Neutrophil (primary cell): ENCODE measurements at regions not wholly inside any gene's neighbourhood (a gene's known extent, or its start where the extent isn't known, plus 50 kb on each side); places are given as distances from the start of the nearest gene placed in this dataset.

ENCODE experiments used
- H3K27ac ChIP-seq: fragments of 200-600 bp; sonication (generic); 2 replicates; pipeline ENCODE4 v1.5.1; 2016; ENCODE audit warnings: mild to moderate bottlenecking, moderate library complexity
- H3K27me3 ChIP-seq: fragments of 200-600 bp; sonication (generic); 2 replicates; pipeline ENCODE4 v1.6.0; 2016; ENCODE audit warnings: mild to moderate bottlenecking
- H3K36me3 ChIP-seq: fragments of 200-600 bp; sonication (generic); 2 replicates; pipeline ENCODE4 v1.5.1; 2017
- H3K4me1 ChIP-seq, 2 experiments: fragments of 200-600 bp in 1 of 2; sonication (generic) in 1 of 2; 1 replicate in 1 of 2; 2 replicates in 1 of 2; pipeline versions ENCODE4 v1.5.1 to v1.6.1; 2013 to 2016; ENCODE audit warnings: low read depth in 1 of 2, low read length in 1 of 2, mild to moderate bottlenecking in 1 of 2, moderate library complexity in 1 of 2; ENCODE audit not compliant: control insufficient read depth in 1 of 2, insufficient read depth in 1 of 2
- H3K4me3 ChIP-seq, 2 experiments: fragments of 200-600 bp in 1 of 2; sonication (generic) in 1 of 2; 1 replicate in 1 of 2; 2 replicates in 1 of 2; pipeline ENCODE4 v1.5.1; 2013 to 2016; ENCODE audit warnings: low read depth in 1 of 2, low read length in 1 of 2, mild to moderate bottlenecking in 1 of 2, moderate library complexity in 1 of 2
- H3K9me3 ChIP-seq: fragments of 200-600 bp; sonication (generic); 2 replicates; pipeline ENCODE4 v1.5.1; 2016
- CTCF ChIP-seq: fragments of 200-600 bp; sonication (generic); IDR thresholded peaks from 2 replicates; pipeline ENCODE4 v1.5.1; 2016; ENCODE audit warnings: antibody characterized with exemption

DNA sequence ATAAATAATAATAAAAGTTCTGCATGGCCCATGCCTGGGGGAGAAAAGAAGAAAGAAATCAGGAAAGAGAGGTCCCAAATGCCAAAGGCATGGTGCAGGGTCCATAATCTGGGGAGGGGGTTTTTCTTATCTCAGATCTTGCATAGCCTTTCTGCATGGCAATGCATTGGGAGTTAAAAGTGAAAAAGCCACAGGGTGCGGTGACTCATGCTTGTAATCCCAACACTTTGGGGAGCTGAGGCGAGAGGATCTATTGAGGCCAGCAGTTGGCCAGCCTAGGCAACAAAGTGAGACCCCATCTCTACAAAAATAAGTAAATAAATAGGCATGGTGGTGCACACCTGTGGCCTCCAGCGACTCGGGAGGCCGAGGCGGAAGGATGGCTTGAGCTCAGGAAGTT, 76.8 kb upstream of the GATA2 start:
- peaks cover 41% of the 10 kb centered on the region for H3K27me3 ChIP-seq
- H3K9me3 ChIP-seq: no peaks in the 10 kb centered on the region
- no peaks in the 10 kb centered on the region for H3K4me1 ChIP-seq
- H3K36me3 ChIP-seq: no peaks in the 10 kb centered on the region
- H3K4me3 ChIP-seq: no peak overlapping the region
- no peak for TF ChIP-seq CTCF
- no peak overlapping the region for H3K27ac ChIP-seq

DNA sequence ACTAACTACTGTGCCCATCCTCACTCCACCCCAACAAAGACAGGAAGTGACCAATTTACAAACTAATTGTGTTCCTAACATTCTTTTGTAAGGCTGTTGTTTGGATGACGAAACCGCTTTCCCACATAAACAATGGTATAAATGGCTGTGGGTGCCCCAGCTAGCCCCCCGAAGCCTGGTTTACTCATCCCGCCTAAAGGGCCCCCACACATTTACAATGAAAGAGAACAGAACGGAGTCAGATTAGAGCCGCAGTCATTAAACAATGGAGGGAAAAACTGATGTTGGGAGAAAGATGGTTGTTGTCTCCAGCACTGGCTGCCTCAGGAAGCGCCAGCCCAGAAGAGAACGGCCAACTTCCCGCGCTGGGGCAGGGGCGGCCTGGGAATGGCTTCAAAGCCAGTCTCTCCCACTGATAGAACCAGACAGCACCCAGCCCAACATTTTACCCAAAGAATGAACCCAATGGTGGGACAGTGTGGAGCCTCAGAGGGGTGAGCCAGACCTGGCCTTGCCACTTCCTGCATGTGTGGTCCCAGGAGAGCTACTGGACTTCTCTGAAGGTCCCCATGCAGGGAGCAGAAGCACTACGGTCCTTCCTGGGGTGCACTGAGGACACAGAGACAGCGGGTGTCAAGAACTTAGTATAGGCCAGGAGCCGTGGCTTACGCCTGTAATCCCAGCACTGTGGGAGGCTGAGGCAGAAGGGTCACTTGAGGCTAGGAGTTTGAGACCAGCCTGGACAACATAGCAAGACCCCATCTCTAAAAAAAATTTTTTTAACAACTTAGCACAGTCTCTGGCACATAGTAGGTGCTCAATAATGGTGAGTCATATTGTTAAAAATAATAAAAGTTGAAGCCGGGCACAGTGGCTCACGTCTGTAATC, 75.8 kb upstream of the GATA2 start:
- Histone ChIP-seq H3K27ac (no peak overlapping the region), H3K4me1 (no peaks in the 10 kb centered on the region), H3K9me3 (no peaks in the 10 kb centered on the region), H3K36me3 (no peaks in the 10 kb centered on the region), H3K27me3 (peaks cover 32% of the 10 kb centered on the region), H3K4me3 (no peak overlapping the region)
- TF ChIP-seq CTCF: no peak

DNA sequence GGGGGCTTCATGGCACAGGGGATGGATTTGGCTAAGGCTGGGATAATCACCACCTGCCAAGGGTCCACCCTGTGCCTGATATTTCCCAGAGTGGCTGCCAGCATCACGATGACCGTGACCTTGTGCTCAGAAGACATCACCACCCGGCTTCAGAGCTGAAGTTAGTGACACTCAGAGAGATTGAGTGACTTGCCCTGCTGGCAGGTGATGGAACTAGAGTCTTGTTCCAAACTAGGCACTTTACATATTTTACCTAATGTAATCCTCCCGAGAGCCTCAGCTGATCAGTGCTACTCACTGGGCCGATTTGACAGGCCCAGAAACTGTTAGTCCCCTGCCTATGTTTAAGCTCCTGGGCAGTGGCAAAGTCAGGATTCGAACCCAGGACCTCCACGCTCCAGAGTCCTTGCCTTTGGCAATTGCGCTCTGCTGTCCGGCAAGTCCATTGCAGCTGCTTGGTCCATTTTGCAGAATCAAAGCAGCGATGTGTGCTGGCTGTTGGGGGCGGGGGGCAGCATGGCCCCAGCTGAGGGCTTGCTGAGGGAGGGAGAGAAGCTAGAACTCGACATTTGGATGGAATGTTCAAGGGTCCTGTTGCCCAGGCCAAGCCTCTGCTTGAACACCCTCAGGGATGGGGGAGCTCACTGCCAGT, 74.8 kb upstream of the GATA2 start:
- H3K4me1 ChIP-seq: no peaks in the 10 kb centered on the region
- peaks cover 26% of the 10 kb centered on the region for H3K27me3 ChIP-seq
- no peaks in the 10 kb centered on the region for H3K9me3 ChIP-seq
- H3K27ac ChIP-seq: no peak overlapping the region
- no peak overlapping the region for H3K4me3 ChIP-seq
- no peaks in the 10 kb centered on the region for H3K36me3 ChIP-seq
- TF ChIP-seq CTCF: no peak

DNA sequence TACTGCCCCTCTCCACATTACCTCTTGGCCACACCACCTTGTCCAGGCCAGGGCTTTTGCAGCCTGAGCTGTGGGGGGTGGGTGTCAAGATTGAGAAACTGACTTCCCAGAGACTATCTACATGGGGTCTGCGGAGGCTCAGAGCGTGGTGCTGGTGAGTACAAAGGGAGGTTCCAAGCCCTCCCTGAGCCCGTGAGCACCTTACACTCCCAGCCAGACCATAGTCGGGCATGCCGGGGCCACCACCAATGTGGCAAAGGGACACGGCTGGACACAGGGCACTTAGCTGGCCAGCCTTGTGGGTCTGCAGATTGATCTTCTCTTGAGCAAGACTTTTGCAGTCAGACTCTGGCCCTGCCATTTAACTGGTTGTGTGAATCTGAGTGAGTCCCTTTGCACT, 74.1 kb upstream of the GATA2 start:
- no peak overlapping the region for H3K4me3 ChIP-seq
- TF ChIP-seq CTCF: no peak
- no peaks in the 10 kb centered on the region for H3K36me3 ChIP-seq
- no peak overlapping the region for H3K27ac ChIP-seq
- H3K4me1 ChIP-seq: no peaks in the 10 kb centered on the region
- H3K9me3 ChIP-seq: no peaks in the 10 kb centered on the region
- peaks cover 24% of the 10 kb centered on the region for H3K27me3 ChIP-seq

GRCh38 chr3:128563439-128563838, 70.4 kb upstream of the GATA2 start:
- H3K4me3 ChIP-seq: no peak overlapping the region
- H3K27me3 ChIP-seq: peaks cover 40% of the 10 kb centered on the region
- no peaks in the 10 kb centered on the region for H3K36me3 ChIP-seq
- no peaks in the 10 kb centered on the region for H3K9me3 ChIP-seq
- H3K4me1 ChIP-seq: no peaks in the 10 kb centered on the region
- no peak for TF ChIP-seq CTCF
- no peak overlapping the region for H3K27ac ChIP-seq
